Testis (tissue), 2 donors: ENCODE measurements at regions not wholly inside any gene's neighbourhood (a gene's known extent, or its start where the extent isn't known, plus 50 kb on each side); places are given as distances from the start of the nearest gene placed in this dataset.

Source experiments
- POLR2A ChIP-seq: fragments of 450-650 bp; IDR thresholded peaks from one replicate; pipeline ENCODE4 v1.6.1; 2017; ENCODE audit warnings: antibody characterized with exemption, mild to moderate bottlenecking, moderate library complexity
- TF ChIP-seq, protein P1 (sequence below), 3 experiments: fragments of 450-650 bp in 2 of 3; fragments of 200-600 bp in 1 of 3; sonication (generic) in 1 of 3; IDR thresholded peaks; one replicate each; pipeline ENCODE4 v1.5.1; 2016 to 2019; ENCODE audit warnings: antibody characterized with exemption in 3 of 3, mild to moderate bottlenecking in 2 of 3, moderate library complexity in 1 of 3

DNA sequence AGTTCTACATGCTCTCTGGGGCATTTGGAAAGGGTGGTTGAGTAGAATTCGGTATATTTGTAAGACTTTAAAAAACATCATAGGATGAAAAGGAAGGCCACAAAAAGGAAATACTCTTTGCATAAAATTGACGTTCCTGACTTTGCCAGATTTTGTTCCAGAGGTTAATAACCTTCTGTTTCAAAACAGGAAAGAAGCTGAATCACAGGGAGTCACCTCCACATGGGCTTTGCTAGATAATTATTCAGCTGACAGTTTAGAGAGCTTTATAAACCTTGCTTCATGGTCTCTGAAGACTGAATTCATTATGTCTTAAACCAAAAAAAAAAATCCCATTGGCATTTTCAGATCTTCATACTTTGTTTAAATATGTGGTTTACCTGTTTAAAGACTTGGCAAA, 203.7 kb downstream of the SEMA6A start:
- TF ChIP-seq POLR2A, result no peak
- TF ChIP-seq, protein P1, sequence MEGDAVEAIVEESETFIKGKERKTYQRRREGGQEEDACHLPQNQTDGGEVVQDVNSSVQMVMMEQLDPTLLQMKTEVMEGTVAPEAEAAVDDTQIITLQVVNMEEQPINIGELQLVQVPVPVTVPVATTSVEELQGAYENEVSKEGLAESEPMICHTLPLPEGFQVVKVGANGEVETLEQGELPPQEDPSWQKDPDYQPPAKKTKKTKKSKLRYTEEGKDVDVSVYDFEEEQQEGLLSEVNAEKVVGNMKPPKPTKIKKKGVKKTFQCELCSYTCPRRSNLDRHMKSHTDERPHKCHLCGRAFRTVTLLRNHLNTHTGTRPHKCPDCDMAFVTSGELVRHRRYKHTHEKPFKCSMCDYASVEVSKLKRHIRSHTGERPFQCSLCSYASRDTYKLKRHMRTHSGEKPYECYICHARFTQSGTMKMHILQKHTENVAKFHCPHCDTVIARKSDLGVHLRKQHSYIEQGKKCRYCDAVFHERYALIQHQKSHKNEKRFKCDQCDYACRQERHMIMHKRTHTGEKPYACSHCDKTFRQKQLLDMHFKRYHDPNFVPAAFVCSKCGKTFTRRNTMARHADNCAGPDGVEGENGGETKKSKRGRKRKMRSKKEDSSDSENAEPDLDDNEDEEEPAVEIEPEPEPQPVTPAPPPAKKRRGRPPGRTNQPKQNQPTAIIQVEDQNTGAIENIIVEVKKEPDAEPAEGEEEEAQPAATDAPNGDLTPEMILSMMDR (IDR thresholded peaks at IDR 0.05), result no peak
